ENCODE measurements at regions not wholly inside any gene's neighbourhood (a gene's known extent, or its start where the extent isn't known, plus 50 kb on each side); places are given as distances from the start of the nearest gene placed in this dataset.

DNA sequence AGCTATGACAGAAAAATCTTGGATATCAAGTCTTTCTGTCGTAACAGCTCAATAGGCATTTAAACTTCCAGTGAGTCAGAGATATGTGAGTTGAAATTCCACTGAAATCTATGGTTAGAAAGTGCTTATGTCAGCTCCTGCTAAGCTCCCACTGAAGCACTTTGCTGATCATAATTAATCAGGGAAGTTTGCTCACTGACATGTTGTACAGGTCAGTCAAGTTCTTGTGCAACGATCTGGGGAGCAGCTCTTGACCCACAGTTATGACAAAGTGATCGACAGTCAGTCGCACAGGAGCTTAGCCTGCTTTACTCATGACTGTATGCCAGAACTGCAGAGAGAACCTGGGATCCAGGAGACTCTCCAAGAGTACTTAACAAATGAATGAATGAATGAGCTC lies 453.5 kb downstream of the SOX2 start:
- TF ChIP-seq POLR2A (IDR thresholded peaks at IDR 0.05; ENCODE audit: low read length) = no peak
- no peak for TF ChIP-seq GATA1 (IDR thresholded peaks at IDR 0.05; ENCODE audit: low read depth, low read length)
